ENCODE measurements at regions not wholly inside any gene's neighbourhood (a gene's known extent, or its start where the extent isn't known, plus 50 kb on each side); places are given as distances from the start of the nearest gene placed in this dataset.

- Histone ChIP-seq H3K36me3 (replicated peaks in 1 of 2; ENCODE audit: control insufficient read depth in 1 of 2, insufficient read depth in 2 of 2, low read length in 2 of 2) (no peaks in the 10 kb centered on the region), H3K4me2 (replicated peaks; ENCODE audit: extremely low read depth, low read length, poor library complexity, severe bottlenecking) (no peak overlapping the region), H3K27me3 (ENCODE audit: control insufficient read depth in 2 of 2, insufficient read depth in 2 of 2, low read length in 2 of 2) (no peaks in the 10 kb centered on the region), H3K4me3 (replicated peaks in 1 of 3; ENCODE audit: low read depth in 2 of 3, low read length in 3 of 3) (no peak overlapping the region), H3K4me1 (ENCODE audit: control insufficient read depth in 1 of 2, insufficient read depth in 2 of 2, low read length in 2 of 2) (no peaks in the 10 kb centered on the region), H3K79me2 (ENCODE audit: insufficient read depth, low read length) (no peaks in the 10 kb centered on the region), H3K9me3 (replicated peaks in 1 of 2; ENCODE audit: control insufficient read depth in 1 of 2, insufficient read depth in 1 of 2, low read length in 2 of 2) (peaks cover 0 to 5% of the 10 kb centered on the region in 2 donors), H2AFZ (ENCODE audit: insufficient read depth, low read depth, low read length, poor library complexity, severe bottlenecking) (no peak overlapping the region), H3K9ac (ENCODE audit: insufficient read depth, low read length, poor library complexity, severe bottlenecking) (no peak overlapping the region), H4K20me1 (ENCODE audit: insufficient read depth, low read length) (no peaks in the 10 kb centered on the region), H3K27ac (ENCODE audit: low read depth in 1 of 2, low read length in 2 of 2) (no peak overlapping the region)
- Mint-ChIP-seq H3K27me3 (ENCODE audit: low read depth in 3 of 3) (no peaks in the 10 kb centered on the region), H3K9me3 (peaks cover 0 to 8% (median 4%) of the 10 kb centered on the region in 7 donors), H3K27ac (no peak overlapping the region), H3K4me1 (no peaks in the 10 kb centered on the region), H3K36me3 (no peaks in the 10 kb centered on the region), H3K4me3 (no peak overlapping the region)
- no CpG with 5 or more reads among the region's 5 CpGs for WGBS (ENCODE audit: insufficient coverage)
- intact Hi-C loops (cut with micrococcal nuclease) = no loop called here
- DNase-seq = no peak
- TF ChIP-seq CTCF (IDR thresholded peaks at IDR 0.05) = no peak
These were observed 318.8 kb downstream of the SLITRK1 start for GRCh38 chr13:83563499-83563898.

- Mint-ChIP-seq H3K9me3 (peaks cover 0 to 5% (median 3%) of the 10 kb centered on the region in 7 donors), H3K4me1 (no peaks in the 10 kb centered on the region), H3K36me3 (no peaks in the 10 kb centered on the region), H3K27ac (no peak overlapping the region), H3K4me3 (no peak overlapping the region), H3K27me3 (ENCODE audit: low read depth in 3 of 3) (no peaks in the 10 kb centered on the region)
- H3K9me3 ChIP-seq (replicated peaks in 1 of 2; ENCODE audit: control insufficient read depth in 1 of 2, insufficient read depth in 1 of 2, low read length in 2 of 2) = peaks cover 0 to 5% of the 10 kb centered on the region in 2 donors
- intact Hi-C loops (cut with micrococcal nuclease) = no loop called here
- H3K4me1 ChIP-seq (ENCODE audit: control insufficient read depth in 1 of 2, insufficient read depth in 2 of 2, low read length in 2 of 2) = no peaks in the 10 kb centered on the region
- no peak overlapping the region for H2AFZ ChIP-seq (ENCODE audit: insufficient read depth, low read depth, low read length, poor library complexity, severe bottlenecking)
- WGBS (ENCODE audit: insufficient coverage) = no CpG with 5 or more reads among the region's 2 CpGs
- no peak for DNase-seq
- no peaks in the 10 kb centered on the region for H4K20me1 ChIP-seq (ENCODE audit: insufficient read depth, low read length)
- H3K79me2 ChIP-seq (ENCODE audit: insufficient read depth, low read length) = no peaks in the 10 kb centered on the region
- no peaks in the 10 kb centered on the region for H3K27me3 ChIP-seq (ENCODE audit: control insufficient read depth in 2 of 2, insufficient read depth in 2 of 2, low read length in 2 of 2)
- H3K9ac ChIP-seq (ENCODE audit: insufficient read depth, low read length, poor library complexity, severe bottlenecking) = no peak overlapping the region
- no peak for TF ChIP-seq CTCF (IDR thresholded peaks at IDR 0.05)
- no peak overlapping the region for H3K4me2 ChIP-seq (replicated peaks; ENCODE audit: extremely low read depth, low read length, poor library complexity, severe bottlenecking)
- H3K36me3 ChIP-seq (replicated peaks in 1 of 2; ENCODE audit: control insufficient read depth in 1 of 2, insufficient read depth in 2 of 2, low read length in 2 of 2) = no peaks in the 10 kb centered on the region
- no peak overlapping the region for H3K27ac ChIP-seq (ENCODE audit: low read depth in 1 of 2, low read length in 2 of 2)
- no peak overlapping the region for H3K4me3 ChIP-seq (replicated peaks in 1 of 3; ENCODE audit: low read depth in 2 of 3, low read length in 3 of 3)
These were observed 324.4 kb downstream of the SLITRK1 start for GRCh38 chr13:83557845-83558244.

Measured in CD14-positive monocyte (primary cell).